ENCODE measurements at regions not wholly inside any gene's neighbourhood (a gene's known extent, or its start where the extent isn't known, plus 50 kb on each side); places are given as distances from the start of the nearest gene placed in this dataset.

DNA sequence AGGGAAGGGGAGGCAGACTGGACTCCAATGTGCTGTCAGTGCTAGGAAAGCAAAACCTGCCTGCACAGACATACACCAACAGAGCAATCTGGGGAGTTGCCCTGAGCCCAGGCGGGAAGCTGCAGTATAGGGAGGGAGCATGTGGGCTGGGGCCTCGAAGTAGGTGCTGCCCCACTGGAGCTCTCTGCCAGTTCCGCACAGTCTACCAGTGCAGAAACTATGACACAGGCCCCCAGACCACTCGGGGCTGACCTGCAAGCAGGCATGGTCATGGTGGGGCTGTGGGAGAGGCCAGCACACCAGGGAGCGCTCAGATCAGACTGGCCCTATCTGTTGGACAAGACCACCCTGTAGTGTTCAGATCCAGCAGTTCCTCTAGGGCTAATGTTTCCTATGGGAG, 344.1 kb upstream of the TRAM1L1 start:
- H3F3A ChIP-seq (ENCODE audit: insufficient read depth, low read length, poor library complexity, severe bottlenecking) = no peaks in the 10 kb centered on the region
- H3K4me3 ChIP-seq (ENCODE audit: low read length) = no peak overlapping the region
- H4K20me1 ChIP-seq (ENCODE audit: insufficient read depth) = no peaks in the 10 kb centered on the region
- no peaks in the 10 kb centered on the region for H3K9me2 ChIP-seq (ENCODE audit: insufficient read depth, low read length)
- H3K79me2 ChIP-seq (replicated peaks; ENCODE audit: insufficient read depth, low read length) = no peaks in the 10 kb centered on the region
- H3K27me3 ChIP-seq (ENCODE audit: insufficient read depth, low read depth, low read length) = no peaks in the 10 kb centered on the region
- no peaks in the 10 kb centered on the region for H3K36me3 ChIP-seq (ENCODE audit: insufficient read depth, low read length)
- no peak overlapping the region for H2AFZ ChIP-seq (ENCODE audit: low read depth, low read length)
- H3K27ac ChIP-seq (ENCODE audit: low read length) = no peak overlapping the region
- no peak for TF ChIP-seq SMC3 (conservative IDR thresholded peaks at IDR 0.05; ENCODE audit: poor library complexity)
- no peak for TF ChIP-seq RAD21 (conservative IDR thresholded peaks at IDR 0.05)
- TF ChIP-seq TAF1 (IDR thresholded peaks at IDR 0.05; ENCODE audit: low read depth) = no peak
- TF ChIP-seq MXI1 (conservative IDR thresholded peaks at IDR 0.05; ENCODE audit: poor library complexity, severe bottlenecking) = no peak
- TF ChIP-seq EP300 (conservative IDR thresholded peaks at IDR 0.05; ENCODE audit: poor library complexity, severe bottlenecking) = no peak
- TF ChIP-seq, protein P1, sequence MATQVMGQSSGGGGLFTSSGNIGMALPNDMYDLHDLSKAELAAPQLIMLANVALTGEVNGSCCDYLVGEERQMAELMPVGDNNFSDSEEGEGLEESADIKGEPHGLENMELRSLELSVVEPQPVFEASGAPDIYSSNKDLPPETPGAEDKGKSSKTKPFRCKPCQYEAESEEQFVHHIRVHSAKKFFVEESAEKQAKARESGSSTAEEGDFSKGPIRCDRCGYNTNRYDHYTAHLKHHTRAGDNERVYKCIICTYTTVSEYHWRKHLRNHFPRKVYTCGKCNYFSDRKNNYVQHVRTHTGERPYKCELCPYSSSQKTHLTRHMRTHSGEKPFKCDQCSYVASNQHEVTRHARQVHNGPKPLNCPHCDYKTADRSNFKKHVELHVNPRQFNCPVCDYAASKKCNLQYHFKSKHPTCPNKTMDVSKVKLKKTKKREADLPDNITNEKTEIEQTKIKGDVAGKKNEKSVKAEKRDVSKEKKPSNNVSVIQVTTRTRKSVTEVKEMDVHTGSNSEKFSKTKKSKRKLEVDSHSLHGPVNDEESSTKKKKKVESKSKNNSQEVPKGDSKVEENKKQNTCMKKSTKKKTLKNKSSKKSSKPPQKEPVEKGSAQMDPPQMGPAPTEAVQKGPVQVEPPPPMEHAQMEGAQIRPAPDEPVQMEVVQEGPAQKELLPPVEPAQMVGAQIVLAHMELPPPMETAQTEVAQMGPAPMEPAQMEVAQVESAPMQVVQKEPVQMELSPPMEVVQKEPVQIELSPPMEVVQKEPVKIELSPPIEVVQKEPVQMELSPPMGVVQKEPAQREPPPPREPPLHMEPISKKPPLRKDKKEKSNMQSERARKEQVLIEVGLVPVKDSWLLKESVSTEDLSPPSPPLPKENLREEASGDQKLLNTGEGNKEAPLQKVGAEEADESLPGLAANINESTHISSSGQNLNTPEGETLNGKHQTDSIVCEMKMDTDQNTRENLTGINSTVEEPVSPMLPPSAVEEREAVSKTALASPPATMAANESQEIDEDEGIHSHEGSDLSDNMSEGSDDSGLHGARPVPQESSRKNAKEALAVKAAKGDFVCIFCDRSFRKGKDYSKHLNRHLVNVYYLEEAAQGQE (IDR thresholded peaks at IDR 0.05; ENCODE audit: borderline replicate concordance) = no peak
- TF ChIP-seq, protein P2, sequence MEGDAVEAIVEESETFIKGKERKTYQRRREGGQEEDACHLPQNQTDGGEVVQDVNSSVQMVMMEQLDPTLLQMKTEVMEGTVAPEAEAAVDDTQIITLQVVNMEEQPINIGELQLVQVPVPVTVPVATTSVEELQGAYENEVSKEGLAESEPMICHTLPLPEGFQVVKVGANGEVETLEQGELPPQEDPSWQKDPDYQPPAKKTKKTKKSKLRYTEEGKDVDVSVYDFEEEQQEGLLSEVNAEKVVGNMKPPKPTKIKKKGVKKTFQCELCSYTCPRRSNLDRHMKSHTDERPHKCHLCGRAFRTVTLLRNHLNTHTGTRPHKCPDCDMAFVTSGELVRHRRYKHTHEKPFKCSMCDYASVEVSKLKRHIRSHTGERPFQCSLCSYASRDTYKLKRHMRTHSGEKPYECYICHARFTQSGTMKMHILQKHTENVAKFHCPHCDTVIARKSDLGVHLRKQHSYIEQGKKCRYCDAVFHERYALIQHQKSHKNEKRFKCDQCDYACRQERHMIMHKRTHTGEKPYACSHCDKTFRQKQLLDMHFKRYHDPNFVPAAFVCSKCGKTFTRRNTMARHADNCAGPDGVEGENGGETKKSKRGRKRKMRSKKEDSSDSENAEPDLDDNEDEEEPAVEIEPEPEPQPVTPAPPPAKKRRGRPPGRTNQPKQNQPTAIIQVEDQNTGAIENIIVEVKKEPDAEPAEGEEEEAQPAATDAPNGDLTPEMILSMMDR (IDR thresholded peaks at IDR 0.05; ENCODE audit: poor library complexity, severe bottlenecking) = no peak
- no peak for TF ChIP-seq POLR2AphosphoS5 (IDR thresholded peaks at IDR 0.05)
- TF ChIP-seq EZH2 (IDR thresholded peaks at IDR 0.05; ENCODE audit: borderline replicate concordance, insufficient read depth, low read length, poor library complexity, severe bottlenecking) = no peak
- H3K9me3 ChIP-seq (ENCODE audit: low read length) = no peaks in the 10 kb centered on the region
- H3K4me2 ChIP-seq (ENCODE audit: low read length) = no peak overlapping the region
- H3K9ac ChIP-seq (ENCODE audit: low read length) = no peak overlapping the region

DNA sequence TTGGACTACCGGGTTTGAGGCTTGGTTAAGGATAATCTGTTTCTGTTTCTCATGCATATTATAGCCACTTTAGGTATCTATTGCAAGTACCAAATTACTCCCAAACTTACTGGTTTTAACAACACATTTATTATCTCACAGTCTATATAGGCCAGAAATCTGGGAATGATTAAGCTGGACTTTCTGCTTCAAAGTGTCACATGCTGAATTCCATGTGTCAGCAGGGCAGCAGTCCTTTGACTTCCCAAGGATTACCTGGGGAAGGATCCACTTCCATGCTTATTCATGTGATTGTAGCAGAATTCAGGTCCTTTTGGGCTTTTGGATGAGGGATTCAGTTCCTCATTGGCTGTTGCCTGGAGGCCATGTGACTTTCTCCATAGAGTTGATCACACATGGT, 349.0 kb upstream of the TRAM1L1 start:
- Histone ChIP-seq H3K9me2 (ENCODE audit: insufficient read depth, low read length) (no peaks in the 10 kb centered on the region), H3K9me3 (ENCODE audit: low read length) (no peaks in the 10 kb centered on the region), H4K20me1 (ENCODE audit: insufficient read depth) (no peaks in the 10 kb centered on the region), H3K27ac (ENCODE audit: low read length) (no peak overlapping the region), H3K79me2 (replicated peaks; ENCODE audit: insufficient read depth, low read length) (no peaks in the 10 kb centered on the region), H2AFZ (ENCODE audit: low read depth, low read length) (no peak overlapping the region), H3K9ac (ENCODE audit: low read length) (no peak overlapping the region), H3K4me3 (ENCODE audit: low read length) (no peak overlapping the region), H3K4me2 (ENCODE audit: low read length) (no peak overlapping the region), H3F3A (ENCODE audit: insufficient read depth, low read length, poor library complexity, severe bottlenecking) (no peaks in the 10 kb centered on the region), H3K36me3 (ENCODE audit: insufficient read depth, low read length) (no peaks in the 10 kb centered on the region), H3K27me3 (ENCODE audit: insufficient read depth, low read depth, low read length) (no peaks in the 10 kb centered on the region)
- TF ChIP-seq, protein P2 (IDR thresholded peaks at IDR 0.05; ENCODE audit: poor library complexity, severe bottlenecking) = no peak
- no peak for TF ChIP-seq EP300 (conservative IDR thresholded peaks at IDR 0.05; ENCODE audit: poor library complexity, severe bottlenecking)
- TF ChIP-seq SMC3 (conservative IDR thresholded peaks at IDR 0.05; ENCODE audit: poor library complexity) = no peak
- no peak for TF ChIP-seq MXI1 (conservative IDR thresholded peaks at IDR 0.05; ENCODE audit: poor library complexity, severe bottlenecking)
- no peak for TF ChIP-seq TAF1 (IDR thresholded peaks at IDR 0.05; ENCODE audit: low read depth)
- no peak for TF ChIP-seq RAD21 (conservative IDR thresholded peaks at IDR 0.05)
- TF ChIP-seq, protein P1 (IDR thresholded peaks at IDR 0.05; ENCODE audit: borderline replicate concordance) = no peak
- no peak for TF ChIP-seq POLR2AphosphoS5 (IDR thresholded peaks at IDR 0.05)
- TF ChIP-seq EZH2 (IDR thresholded peaks at IDR 0.05; ENCODE audit: borderline replicate concordance, insufficient read depth, low read length, poor library complexity, severe bottlenecking) = no peak
